ENCODE measurements at regions not wholly inside any gene's neighbourhood (a gene's known extent, or its start where the extent isn't known, plus 50 kb on each side); places are given as distances from the start of the nearest gene placed in this dataset.

DNA sequence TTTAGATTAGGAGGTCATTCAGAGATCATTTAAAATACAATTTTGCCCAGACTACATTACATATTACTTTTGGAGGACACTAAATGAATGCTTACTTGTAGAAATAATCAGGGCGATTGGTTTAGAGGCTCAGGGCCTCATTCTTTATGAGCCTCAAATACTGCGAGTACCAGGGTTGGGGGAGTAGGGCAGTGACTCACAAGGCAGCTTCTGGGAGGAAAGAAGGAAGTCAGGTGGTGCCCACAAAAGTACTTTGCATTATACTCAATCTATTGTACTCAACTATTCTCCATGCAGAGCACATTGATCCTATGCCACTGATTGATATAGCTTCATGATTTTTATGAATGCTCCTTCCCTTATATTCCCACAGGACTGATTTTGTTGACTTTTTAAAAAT is 166.9 kb downstream of the SOCS6 start:
- TF ChIP-seq POLR2A (IDR thresholded peaks at IDR 0.05; ENCODE audit: insufficient read depth in 1 of 2, low read depth in 2 of 2, low read length in 2 of 2): no peak
- TF ChIP-seq CEBPB (IDR thresholded peaks at IDR 0.05; ENCODE audit: borderline replicate concordance, low read depth, low read length): no peak
- no peak for TF ChIP-seq HMGA1 (CRISPR knock-in tag; conservative IDR thresholded peaks at IDR 0.05)
- no peak for TF ChIP-seq GABPA (IDR thresholded peaks at IDR 0.05; ENCODE audit: low read depth, low read length)
- TF ChIP-seq GABPA (CRISPR knock-in tag; IDR thresholded peaks at IDR 0.05; ENCODE audit: low read depth): no peak
- TF ChIP-seq TBP (CRISPR knock-in tag; IDR thresholded peaks at IDR 0.05): no peak
- TF ChIP-seq ZNF501 (CRISPR knock-in tag; IDR thresholded peaks at IDR 0.05): no peak
- no peak for TF ChIP-seq REPIN1 (CRISPR knock-in tag; IDR thresholded peaks at IDR 0.05; ENCODE audit: borderline replicate concordance, low read depth)

All from HepG2 (cell line).